Memory B cell (primary cell): ENCODE measurements at regions not wholly inside any gene's neighbourhood (a gene's known extent, or its start where the extent isn't known, plus 50 kb on each side); places are given as distances from the start of the nearest gene placed in this dataset.
"Not testable (repeated sequence)": the region's sequence is repeated elsewhere in the genome, so short reads cannot be mapped to it uniquely, and the experiment has no call there.

Experiments
- ATAC-seq: fragments of 150-1000 bp; cut with Tn5 transposase; 2 replicates; pipeline ENCODE4 v1.10.0; 2021; ENCODE audit warnings: low read depth, mild to moderate bottlenecking, moderate library complexity
- DNase-seq, 2 donors: peaks; one replicate each; pipeline ENCODE4 v3.0.0; 2022; ENCODE audit warnings: low spot score in 2 of 2
- H3K27ac Mint-ChIP-seq: one replicate; pipeline ENCODE4 v1.8.0; 2022; ENCODE audit warnings: mild to moderate bottlenecking, moderate library complexity, mixed read lengths
- H3K27me3 Mint-ChIP-seq: one replicate; pipeline ENCODE4 v1.8.0; 2022; ENCODE audit warnings: mixed read lengths
- H3K36me3 Mint-ChIP-seq: one replicate; pipeline ENCODE4 v1.8.0; 2022; ENCODE audit warnings: mild to moderate bottlenecking, mixed read lengths
- H3K4me1 Mint-ChIP-seq: one replicate; pipeline ENCODE4 v1.8.0; 2022; ENCODE audit warnings: mixed read lengths
- H3K4me3 Mint-ChIP-seq: one replicate; pipeline ENCODE4 v1.8.0; 2022; ENCODE audit warnings: mild to moderate bottlenecking, moderate library complexity, mixed read lengths
- H3K9me3 Mint-ChIP-seq: one replicate; pipeline ENCODE4 v1.8.0; 2022; ENCODE audit warnings: mixed read lengths

DNA sequence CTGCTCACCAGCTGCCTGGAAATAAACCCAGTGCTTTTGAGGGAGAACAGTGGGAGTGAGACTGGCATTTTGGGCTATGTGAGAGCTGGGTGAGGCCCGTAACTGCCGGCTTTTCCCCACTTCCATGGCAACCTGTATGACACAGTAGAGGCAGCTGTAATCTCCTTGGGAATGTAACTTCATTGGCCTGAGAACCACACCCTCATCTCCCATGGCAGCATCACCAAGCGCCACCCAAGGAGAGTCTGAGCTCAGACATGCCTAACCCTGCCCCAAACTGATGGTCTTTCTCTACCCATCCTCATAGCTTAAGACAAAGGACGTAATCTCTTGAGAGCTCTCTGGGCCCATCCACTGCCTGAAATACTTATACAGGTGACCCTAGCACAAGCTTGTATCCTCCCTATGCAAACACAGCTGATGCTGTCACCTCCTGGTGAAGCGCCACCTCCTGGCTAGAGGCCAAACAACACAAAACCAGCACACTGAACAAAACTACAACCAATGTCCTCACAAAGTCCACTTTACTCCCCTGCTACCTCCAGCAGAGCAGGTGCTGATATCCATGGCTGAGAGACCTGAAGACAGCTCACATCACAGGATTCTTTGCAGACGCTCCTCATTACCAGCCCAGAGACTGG lies 763.4 kb upstream of the NRXN1 start:
- Mint-ChIP-seq H3K27ac (no peak overlapping the region), H3K9me3 (peaks cover under 1% of the 10 kb centered on the region), H3K4me1 (no peaks in the 10 kb centered on the region)

DNA sequence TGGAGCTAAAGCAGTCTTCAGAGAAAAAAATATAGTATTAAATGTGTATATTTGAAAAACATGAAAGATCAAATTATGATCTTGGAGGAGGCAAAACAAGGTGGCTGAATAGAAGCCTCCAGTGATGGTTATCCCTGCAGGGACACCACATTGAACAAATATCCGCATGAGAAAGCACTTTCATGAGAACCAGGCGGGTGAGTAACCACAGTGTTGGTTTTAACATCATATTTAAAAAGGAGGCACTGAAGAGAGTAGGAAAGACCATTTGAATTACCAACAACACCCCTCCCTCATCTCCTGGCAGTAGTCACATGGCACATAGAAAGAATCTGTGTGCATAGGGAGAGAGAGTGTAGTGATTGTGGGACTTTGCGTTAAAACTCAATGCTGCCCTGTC lies 759.6 kb upstream of the NRXN1 start:
- Mint-ChIP-seq H3K27ac (no peak overlapping the region), H3K4me1 (no peaks in the 10 kb centered on the region), H3K36me3 (no peaks in the 10 kb centered on the region), H3K9me3 (peaks cover 1% of the 10 kb centered on the region), H3K4me3 (no peak overlapping the region), H3K27me3 (no peaks in the 10 kb centered on the region)
- DNase-seq (no peak), ATAC-seq (no peak)

More for the DNA sequence above, 763.4 kb upstream of the NRXN1 start:
- Mint-ChIP-seq H3K4me3 (no peak overlapping the region), H3K27me3 (no peaks in the 10 kb centered on the region), H3K36me3 (no peaks in the 10 kb centered on the region)
- DNase-seq (no peak), ATAC-seq (no peak)

DNA sequence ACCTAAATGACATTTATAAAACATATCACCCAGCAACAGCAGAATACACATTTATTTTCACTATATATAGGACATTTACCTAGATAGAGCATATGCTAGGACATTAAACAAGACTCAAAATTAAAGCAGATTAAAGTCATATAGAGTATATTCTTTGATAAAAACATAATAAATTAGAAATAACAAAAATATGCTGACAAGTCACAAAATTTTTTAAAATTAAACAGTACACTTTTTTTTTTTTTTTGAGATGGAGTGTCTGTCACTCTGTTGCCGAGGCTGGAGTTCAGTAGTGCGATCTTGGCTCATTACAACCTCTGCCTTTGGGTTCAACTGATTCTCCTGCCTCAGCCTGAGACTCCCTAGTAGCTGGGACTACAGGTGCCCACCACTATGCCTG lies 758.9 kb upstream of the NRXN1 start:
- Mint-ChIP-seq H3K4me1 (no peaks in the 10 kb centered on the region), H3K36me3 (no peaks in the 10 kb centered on the region), H3K27ac (no peak overlapping the region), H3K9me3 (peaks cover 1% of the 10 kb centered on the region), H3K4me3 (no peak overlapping the region), H3K27me3 (no peaks in the 10 kb centered on the region)
- ATAC-seq (no peak), DNase-seq (no peak)

- peaks cover 1% of the 10 kb centered on the region for H3K9me3 Mint-ChIP-seq
- H3K4me1 Mint-ChIP-seq = no peaks in the 10 kb centered on the region
- no peaks in the 10 kb centered on the region for H3K36me3 Mint-ChIP-seq
- no peak overlapping the region for H3K27ac Mint-ChIP-seq
- no peak overlapping the region for H3K4me3 Mint-ChIP-seq
- DNase-seq = no peak
- ATAC-seq = no peak
- no peaks in the 10 kb centered on the region for H3K27me3 Mint-ChIP-seq
These were observed 758.0 kb upstream of the NRXN1 start for GRCh38 chr2:51789918-51790317.

DNA sequence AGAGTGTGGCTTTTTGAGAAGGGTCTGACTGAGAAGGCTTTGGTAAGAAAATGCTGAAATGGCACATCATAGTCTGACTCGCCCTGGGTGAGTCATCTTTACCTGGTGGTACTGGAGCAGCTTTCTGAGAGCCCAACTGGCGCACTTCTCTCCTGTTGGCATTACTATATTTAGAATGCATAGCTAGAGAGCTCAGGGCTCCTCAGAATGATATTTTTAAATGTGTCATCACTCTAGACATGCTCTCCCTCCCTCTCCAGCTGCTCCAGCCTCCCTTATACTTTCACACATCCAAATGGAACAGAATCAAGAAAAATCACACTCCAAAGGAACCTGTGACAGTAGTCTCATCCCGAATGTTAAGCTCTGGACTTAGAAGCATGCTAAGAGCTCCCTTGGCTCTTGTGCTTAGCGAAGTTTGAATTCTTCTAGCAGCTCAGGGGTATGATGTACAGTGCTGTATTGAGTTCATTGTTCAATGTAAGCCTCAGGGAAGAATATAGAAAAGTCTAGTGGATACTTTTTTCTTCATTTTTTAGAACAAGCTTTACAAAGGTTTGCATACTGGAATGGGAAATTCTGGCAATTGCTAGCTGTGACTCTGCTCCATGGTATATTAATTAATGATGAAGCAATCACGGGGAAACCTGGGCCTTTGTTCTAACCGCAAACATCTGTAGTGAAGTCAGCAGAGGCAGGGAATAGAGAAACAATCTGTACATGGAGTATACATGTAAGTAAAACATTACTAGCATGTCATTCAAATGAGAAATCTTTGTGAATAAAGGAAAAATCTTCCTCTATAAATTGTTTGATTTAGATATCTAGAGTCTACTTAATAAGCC lies 751.2 kb upstream of the NRXN1 start:
- no peaks in the 10 kb centered on the region for H3K4me1 Mint-ChIP-seq
- H3K27me3 Mint-ChIP-seq = no peaks in the 10 kb centered on the region
- ATAC-seq (no peak), DNase-seq (no peak)
- H3K27ac Mint-ChIP-seq = no peak overlapping the region
- H3K36me3 Mint-ChIP-seq = no peaks in the 10 kb centered on the region
- H3K4me3 Mint-ChIP-seq = no peak overlapping the region
- H3K9me3 Mint-ChIP-seq = peaks cover 1% of the 10 kb centered on the region

DNA sequence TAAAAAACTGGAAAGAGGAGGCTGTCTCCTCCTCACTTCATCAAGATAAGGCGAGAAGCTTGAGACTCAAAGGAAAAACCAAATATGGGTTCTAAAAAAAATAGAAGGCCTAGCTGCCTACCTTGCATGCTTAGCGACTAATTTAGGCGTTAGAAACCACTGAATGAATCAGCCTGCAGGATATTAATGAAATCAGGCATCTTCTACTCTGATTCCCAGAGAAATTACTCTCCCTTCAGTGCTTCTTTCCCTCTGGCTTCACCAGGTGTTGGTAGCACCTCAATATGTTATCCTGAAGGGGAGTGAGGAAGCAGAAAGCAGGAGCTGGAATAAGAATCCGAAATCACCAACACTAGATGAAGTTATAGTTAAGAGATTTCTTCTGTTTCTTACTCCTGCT lies 749.8 kb upstream of the NRXN1 start:
- ATAC-seq = no peak
- peaks cover 1% of the 10 kb centered on the region for H3K9me3 Mint-ChIP-seq

DNA sequence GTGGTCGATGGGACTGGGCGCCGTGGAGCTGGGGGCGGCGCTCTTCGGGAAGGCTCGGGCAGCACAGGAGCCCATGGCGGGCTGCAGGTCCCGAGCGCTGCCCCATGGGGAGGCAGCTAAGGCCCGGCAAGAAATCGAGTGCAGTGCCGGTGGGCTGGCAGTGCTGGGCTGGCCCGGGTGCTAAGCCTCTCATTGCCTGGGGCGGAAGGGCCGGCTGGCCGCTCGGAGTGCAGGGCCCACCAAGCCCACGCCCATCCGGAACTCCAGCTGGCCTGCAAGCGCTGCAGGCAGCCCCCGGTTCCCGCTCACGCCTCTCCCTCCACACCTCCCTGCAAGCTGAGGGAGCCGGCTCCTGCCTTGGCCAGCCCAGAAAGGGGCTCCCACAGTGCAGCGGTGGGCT lies 748.4 kb upstream of the NRXN1 start:
- DNase-seq (no peak), ATAC-seq (no peak)
- Mint-ChIP-seq H3K36me3 (no peaks in the 10 kb centered on the region), H3K27me3 (no peaks in the 10 kb centered on the region), H3K9me3 (peaks cover 3% of the 10 kb centered on the region), H3K4me1 (no peaks in the 10 kb centered on the region), H3K27ac (no peak overlapping the region), H3K4me3 (no peak overlapping the region)

More for the DNA sequence above, 749.8 kb upstream of the NRXN1 start:
- Mint-ChIP-seq H3K4me3 (no peak overlapping the region), H3K27ac (no peak overlapping the region), H3K36me3 (no peaks in the 10 kb centered on the region), H3K4me1 (no peaks in the 10 kb centered on the region), H3K27me3 (no peaks in the 10 kb centered on the region)
- DNase-seq = no peak

- not testable (repeated sequence) for H3K27me3 Mint-ChIP-seq, H3K4me1 Mint-ChIP-seq, ATAC-seq, H3K9me3 Mint-ChIP-seq, H3K27ac Mint-ChIP-seq, H3K36me3 Mint-ChIP-seq, H3K4me3 Mint-ChIP-seq, DNase-seq
These were observed 747.8 kb upstream of the NRXN1 start for GRCh38 chr2:51779723-51780122.

DNA sequence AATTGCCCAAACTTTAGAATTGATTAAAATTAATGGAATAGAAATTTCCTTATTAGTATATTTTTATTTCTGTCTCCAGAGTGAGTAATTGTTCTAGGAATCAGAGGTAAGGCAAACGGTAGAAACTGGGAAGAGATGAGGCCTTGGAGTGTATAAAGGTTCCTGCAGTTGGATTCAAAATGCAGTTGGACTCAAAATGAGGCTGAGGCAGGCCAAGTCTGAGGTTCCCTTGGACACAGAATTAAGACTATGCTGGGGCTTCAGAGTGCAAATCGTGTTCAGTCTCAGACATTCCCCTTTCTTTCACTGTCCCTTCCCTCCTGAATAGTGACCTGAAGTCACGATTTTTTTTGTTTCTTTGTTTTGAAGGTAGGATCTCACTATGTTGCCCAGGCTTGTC lies 746.9 kb upstream of the NRXN1 start:
- Mint-ChIP-seq H3K27me3 (no peaks in the 10 kb centered on the region), H3K36me3 (no peaks in the 10 kb centered on the region), H3K27ac (no peak overlapping the region), H3K4me1 (no peaks in the 10 kb centered on the region), H3K9me3 (peaks cover 2% of the 10 kb centered on the region), H3K4me3 (no peak overlapping the region)
- ATAC-seq = no peak
- DNase-seq = no peak

DNA sequence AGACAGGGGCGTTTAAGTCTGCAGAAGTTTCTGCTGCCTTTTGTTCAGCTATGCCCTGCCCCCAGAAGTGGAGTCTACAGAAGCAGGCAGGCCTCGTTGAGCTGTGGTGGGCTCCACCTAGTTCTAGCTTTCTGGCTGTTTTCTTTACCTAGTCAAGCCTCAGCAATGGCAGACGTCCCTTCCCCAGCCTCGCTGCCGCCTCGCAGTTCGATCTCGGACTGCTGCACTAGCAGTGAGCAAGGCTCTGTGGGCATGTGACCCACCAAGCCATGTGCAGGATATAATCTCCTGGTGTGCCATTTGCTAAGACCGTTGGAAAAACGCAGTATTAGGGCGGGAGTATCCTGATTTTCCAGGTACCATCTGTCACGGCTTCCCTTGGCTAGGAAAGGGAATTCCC lies 742.7 kb upstream of the NRXN1 start:
- ATAC-seq, H3K27ac Mint-ChIP-seq, H3K36me3 Mint-ChIP-seq, H3K9me3 Mint-ChIP-seq, DNase-seq, H3K27me3 Mint-ChIP-seq, H3K4me3 Mint-ChIP-seq, H3K4me1 Mint-ChIP-seq: not testable (repeated sequence)

DNA sequence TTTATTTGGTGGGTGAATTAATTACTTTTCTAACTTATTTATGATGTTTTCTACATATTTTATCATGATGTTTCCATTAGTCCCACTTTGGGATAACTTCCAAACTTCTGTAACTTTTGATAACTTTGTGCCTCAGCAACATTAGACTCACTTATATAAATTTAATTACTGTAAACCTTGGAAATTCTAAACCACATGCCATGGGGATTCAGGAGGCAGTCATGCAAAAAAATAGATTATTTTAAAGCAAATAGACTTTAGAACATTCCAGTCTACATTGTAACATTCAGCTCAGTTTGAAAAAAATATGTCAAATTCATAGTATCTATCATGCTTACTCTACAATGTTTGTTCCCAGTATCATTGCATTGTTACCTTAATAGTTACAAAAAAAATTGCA lies 728.5 kb upstream of the NRXN1 start:
- no peak for ATAC-seq
- Mint-ChIP-seq H3K9me3 (peaks cover 2% of the 10 kb centered on the region), H3K4me1 (no peaks in the 10 kb centered on the region), H3K36me3 (no peaks in the 10 kb centered on the region), H3K27me3 (no peaks in the 10 kb centered on the region), H3K4me3 (no peak overlapping the region), H3K27ac (no peak overlapping the region)
- no peak for DNase-seq

DNA sequence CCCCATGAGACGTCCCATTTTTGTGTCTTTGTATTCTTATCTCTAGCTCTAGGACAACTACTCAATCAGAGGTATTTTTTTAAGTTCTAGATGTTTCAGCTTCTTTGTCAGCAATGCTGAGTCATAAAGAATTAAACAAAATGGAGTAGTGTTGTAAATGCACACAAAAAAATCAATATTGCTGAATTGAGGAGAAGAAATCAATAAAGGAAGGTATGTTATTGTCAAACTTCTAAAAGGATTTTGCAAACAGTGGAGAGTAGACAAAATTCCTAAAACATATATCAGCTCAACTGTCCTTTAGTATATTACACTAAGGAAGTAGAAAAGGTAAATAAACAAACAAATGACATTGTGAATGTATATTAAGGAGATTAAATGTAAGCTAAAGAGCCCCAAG lies 726.1 kb upstream of the NRXN1 start:
- H3K4me1 Mint-ChIP-seq = no peaks in the 10 kb centered on the region
- no peaks in the 10 kb centered on the region for H3K36me3 Mint-ChIP-seq
- no peak for ATAC-seq
- H3K27me3 Mint-ChIP-seq = no peaks in the 10 kb centered on the region
- no peak overlapping the region for H3K27ac Mint-ChIP-seq
- H3K9me3 Mint-ChIP-seq = peaks cover 2% of the 10 kb centered on the region
- no peak for DNase-seq
- H3K4me3 Mint-ChIP-seq = no peak overlapping the region

GRCh38 chr2:51734115-51734514 lies 702.2 kb upstream of the NRXN1 start:
- Mint-ChIP-seq H3K27ac (no peak overlapping the region), H3K36me3 (no peaks in the 10 kb centered on the region), H3K4me3 (no peak overlapping the region), H3K4me1 (no peaks in the 10 kb centered on the region), H3K27me3 (no peaks in the 10 kb centered on the region), H3K9me3 (peaks cover 7% of the 10 kb centered on the region)
- no peak for ATAC-seq
- no peak for DNase-seq

GRCh38 chr2:51723691-51724090 lies 691.8 kb upstream of the NRXN1 start:
- Mint-ChIP-seq H3K27me3 (no peaks in the 10 kb centered on the region), H3K4me1 (no peaks in the 10 kb centered on the region), H3K9me3 (peaks cover 4% of the 10 kb centered on the region), H3K4me3 (no peak overlapping the region), H3K36me3 (no peaks in the 10 kb centered on the region), H3K27ac (no peak overlapping the region)
- ATAC-seq (no peak), DNase-seq (no peak)

GRCh38 chr2:51722311-51722710 lies 690.4 kb upstream of the NRXN1 start:
- no peak for ATAC-seq
- Mint-ChIP-seq H3K27me3 (no peaks in the 10 kb centered on the region), H3K9me3 (peaks cover 4% of the 10 kb centered on the region), H3K27ac (no peak overlapping the region), H3K4me1 (no peaks in the 10 kb centered on the region), H3K4me3 (no peak overlapping the region), H3K36me3 (no peaks in the 10 kb centered on the region)
- no peak for DNase-seq
